Activated T-cell treated with anti-CD3 and anti-CD28 coated beads, Interleukin-2, amount 50 U/mL, for 4 hours (primary cell): ENCODE measurements at regions not wholly inside any gene's neighbourhood (a gene's known extent, or its start where the extent isn't known, plus 50 kb on each side); places are given as distances from the start of the nearest gene placed in this dataset.
"Not testable (repeated sequence)": the region's sequence is repeated elsewhere in the genome, so short reads cannot be mapped to it uniquely, and the experiment has no call there.

Source experiments
- ATAC-seq, 2 donors: fragments of 200-7000 bp; cut with Tn5 transposase; one replicate each; pipeline ENCODE4 v1.10.0; 2021
- DNase-seq: peaks from one replicate; pipeline ENCODE4 v3.0.0-alpha.2; 2020
- H3K27me3 Mint-ChIP-seq: one replicate; pipeline ENCODE4 v1.8.0; 2021; ENCODE audit warnings: low read depth, mixed read lengths
- H3K36me3 Mint-ChIP-seq: one replicate; pipeline ENCODE4 v1.8.0; 2022; ENCODE audit warnings: mixed read lengths; ENCODE audit not compliant: insufficient read depth
- H3K4me1 Mint-ChIP-seq: one replicate; pipeline ENCODE4 v1.8.0; 2021; ENCODE audit warnings: low read depth, mixed read lengths
- H3K4me3 Mint-ChIP-seq: one replicate; pipeline ENCODE4 v1.8.0; 2021; ENCODE audit warnings: mild to moderate bottlenecking, moderate library complexity, mixed read lengths
- H3K9me3 Mint-ChIP-seq: one replicate; pipeline ENCODE4 v1.8.0; 2021; ENCODE audit warnings: mixed read lengths

DNA sequence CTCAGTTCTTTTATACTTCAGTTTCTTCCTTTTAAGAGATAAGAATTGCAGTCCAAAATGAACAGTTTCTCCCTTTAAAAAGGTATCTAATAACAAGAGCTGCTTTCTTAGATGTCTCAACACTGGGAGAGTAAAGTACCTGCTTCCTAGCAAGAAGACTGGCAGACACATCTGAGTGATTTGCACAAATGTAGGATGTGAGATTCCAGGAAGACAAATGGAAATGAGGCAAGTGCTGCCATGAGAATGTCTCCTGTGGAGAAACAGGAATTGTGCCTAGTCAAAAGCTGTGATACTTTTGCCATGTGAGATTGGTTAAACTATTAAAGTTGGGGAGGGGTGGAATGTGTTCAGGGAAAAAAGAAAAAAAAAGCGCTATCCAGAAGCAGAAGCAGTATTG lies 159.1 kb downstream of the HTR1A start:
- Mint-ChIP-seq H3K4me3 (no peak overlapping the region), H3K9me3 (peaks cover 4% of the 10 kb centered on the region), H3K27me3 (no peaks in the 10 kb centered on the region), H3K36me3 (no peaks in the 10 kb centered on the region), H3K4me1 (no peaks in the 10 kb centered on the region)
- ATAC-seq (no peak), DNase-seq (no peak)

DNA sequence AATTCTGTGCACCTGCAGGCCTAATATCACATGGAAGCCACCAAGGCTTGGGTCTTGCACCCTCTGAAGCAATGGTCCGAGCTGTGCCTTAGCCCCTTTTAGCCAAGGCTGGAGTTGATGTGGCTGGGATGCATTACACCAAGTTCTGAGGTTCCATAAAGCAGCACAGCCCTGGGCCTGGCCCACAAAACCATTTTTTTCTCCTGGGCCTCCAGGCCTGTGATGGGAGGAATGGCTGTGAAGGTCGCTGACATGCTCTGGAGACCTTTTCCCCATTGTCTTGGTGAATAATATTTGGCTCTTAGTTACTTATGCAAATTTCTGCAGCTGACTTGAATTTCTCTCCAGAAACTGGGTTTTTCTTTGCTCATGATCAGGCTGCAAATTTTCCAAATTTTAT lies 167.3 kb downstream of the HTR1A start:
- no peaks in the 10 kb centered on the region for H3K27me3 Mint-ChIP-seq
- H3K9me3 Mint-ChIP-seq: peaks cover 29% of the 10 kb centered on the region
- H3K4me1 Mint-ChIP-seq: no peaks in the 10 kb centered on the region
- ATAC-seq: no peak
- H3K4me3 Mint-ChIP-seq: no peak overlapping the region
- no peak for DNase-seq
- no peaks in the 10 kb centered on the region for H3K36me3 Mint-ChIP-seq

DNA sequence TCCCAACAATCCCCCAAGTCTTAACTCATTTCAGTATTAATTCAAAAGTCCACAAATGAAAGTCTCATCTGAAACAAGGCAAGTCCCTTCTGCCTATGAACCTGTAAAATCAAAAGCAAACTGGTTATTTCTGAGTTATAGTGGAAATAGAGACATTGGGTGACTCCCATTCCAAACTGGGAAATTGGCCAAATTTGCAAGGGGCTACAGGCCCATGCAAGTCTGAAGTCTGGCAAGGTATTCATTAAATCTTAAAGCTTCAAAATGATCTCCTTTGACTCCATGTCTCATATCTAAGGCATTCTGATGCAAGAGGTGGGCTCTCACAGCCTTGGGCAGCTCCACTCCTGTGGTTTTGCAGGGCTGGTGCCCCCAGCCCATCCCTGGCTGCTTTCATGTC lies 167.9 kb downstream of the HTR1A start:
- no peaks in the 10 kb centered on the region for H3K27me3 Mint-ChIP-seq
- no peaks in the 10 kb centered on the region for H3K36me3 Mint-ChIP-seq
- ATAC-seq (no peak), DNase-seq (no peak)
- no peak overlapping the region for H3K4me3 Mint-ChIP-seq
- H3K9me3 Mint-ChIP-seq: peaks cover 26% of the 10 kb centered on the region
- H3K4me1 Mint-ChIP-seq: no peaks in the 10 kb centered on the region

DNA sequence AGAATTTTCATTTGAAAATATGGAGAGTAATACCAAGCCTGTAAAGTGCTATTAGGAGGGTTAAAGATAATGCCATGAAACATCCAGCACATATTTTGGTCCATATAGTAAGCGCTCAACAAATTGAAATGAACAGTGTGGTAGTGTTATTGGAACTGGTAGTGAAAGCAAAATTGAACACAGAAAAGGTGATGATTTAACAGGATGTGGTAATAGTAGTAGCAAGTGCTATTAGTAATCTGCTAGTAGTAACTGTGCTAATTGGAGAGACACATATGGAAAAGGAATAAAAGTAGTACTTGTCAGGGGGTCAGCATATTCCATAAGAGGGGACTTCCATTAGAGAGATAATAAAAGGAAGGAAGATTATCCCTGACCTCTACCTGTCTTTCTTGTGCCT lies 187.3 kb downstream of the HTR1A start:
- Mint-ChIP-seq H3K36me3 (no peaks in the 10 kb centered on the region), H3K27me3 (no peaks in the 10 kb centered on the region), H3K4me1 (no peaks in the 10 kb centered on the region), H3K9me3 (peaks cover 10% of the 10 kb centered on the region), H3K4me3 (no peak overlapping the region)
- no peak for ATAC-seq
- DNase-seq: no peak

- peaks cover 13% of the 10 kb centered on the region for H3K9me3 Mint-ChIP-seq
- ATAC-seq (no peak), DNase-seq (no peak)
- no peaks in the 10 kb centered on the region for H3K4me1 Mint-ChIP-seq
- H3K36me3 Mint-ChIP-seq: no peaks in the 10 kb centered on the region
- H3K27me3 Mint-ChIP-seq: no peaks in the 10 kb centered on the region
- H3K4me3 Mint-ChIP-seq: no peak overlapping the region
Observed at GRCh38 chr5:63768221-63768620, 194.0 kb downstream of the HTR1A start.

DNA sequence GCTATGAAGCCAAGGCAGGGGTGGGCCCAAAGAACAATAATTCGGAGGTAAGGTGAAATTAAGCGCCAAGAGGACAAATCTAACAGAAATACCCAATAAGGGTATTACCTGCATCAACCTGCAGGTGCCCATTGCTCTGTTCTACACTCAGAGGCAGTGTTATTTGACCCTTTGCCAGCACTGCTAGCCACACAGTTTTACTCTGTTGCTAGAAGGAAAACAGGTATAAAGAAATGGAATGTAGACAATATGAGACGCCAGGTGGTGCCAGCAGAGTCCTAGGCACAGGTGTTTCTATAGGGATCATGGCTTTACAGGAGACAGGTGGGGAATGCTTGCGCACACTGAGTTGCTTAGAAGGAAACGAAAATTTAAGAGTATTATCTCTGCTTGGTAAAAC lies 201.3 kb downstream of the HTR1A start:
- Mint-ChIP-seq H3K4me1 (no peaks in the 10 kb centered on the region), H3K9me3 (peaks cover 8% of the 10 kb centered on the region), H3K4me3 (no peak overlapping the region), H3K27me3 (no peaks in the 10 kb centered on the region), H3K36me3 (no peaks in the 10 kb centered on the region)
- DNase-seq: no peak
- ATAC-seq: no peak

DNA sequence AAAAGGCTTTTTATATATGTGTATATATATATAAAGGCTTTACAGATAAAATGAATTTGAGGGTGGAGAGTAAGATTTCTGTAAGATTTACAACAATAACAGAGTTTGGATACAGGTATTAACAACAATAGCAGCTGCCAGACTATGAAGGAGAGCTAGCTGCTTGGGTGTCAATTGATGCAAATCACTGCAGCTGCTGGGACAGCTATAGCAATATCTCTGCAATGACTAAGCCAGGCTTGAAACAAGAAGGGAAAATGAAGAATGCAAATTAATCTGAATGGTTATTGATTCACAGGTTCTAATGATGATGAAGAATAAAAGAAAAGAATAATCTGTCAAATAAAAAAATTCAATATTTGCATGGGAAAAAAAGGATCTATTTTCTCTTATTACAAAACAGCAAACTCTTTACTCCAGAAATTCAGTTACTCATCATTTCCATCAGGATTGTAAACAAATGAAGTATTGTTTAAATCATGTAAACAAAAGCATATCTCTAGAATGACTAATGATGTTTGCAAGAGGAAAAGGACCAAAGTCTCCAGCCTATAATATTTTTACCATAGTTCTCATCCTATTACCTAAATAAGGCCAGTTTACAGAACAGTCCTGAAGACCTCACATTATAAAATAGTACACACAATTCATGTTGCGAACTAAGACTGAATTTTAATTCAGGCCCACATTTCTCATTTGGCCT lies 219.0 kb downstream of the HTR1A start:
- ATAC-seq: no peak
- H3K4me3 Mint-ChIP-seq: no peak overlapping the region
- no peaks in the 10 kb centered on the region for H3K36me3 Mint-ChIP-seq
- DNase-seq: no peak
- peaks cover 10% of the 10 kb centered on the region for H3K9me3 Mint-ChIP-seq
- no peaks in the 10 kb centered on the region for H3K4me1 Mint-ChIP-seq
- no peaks in the 10 kb centered on the region for H3K27me3 Mint-ChIP-seq

DNA sequence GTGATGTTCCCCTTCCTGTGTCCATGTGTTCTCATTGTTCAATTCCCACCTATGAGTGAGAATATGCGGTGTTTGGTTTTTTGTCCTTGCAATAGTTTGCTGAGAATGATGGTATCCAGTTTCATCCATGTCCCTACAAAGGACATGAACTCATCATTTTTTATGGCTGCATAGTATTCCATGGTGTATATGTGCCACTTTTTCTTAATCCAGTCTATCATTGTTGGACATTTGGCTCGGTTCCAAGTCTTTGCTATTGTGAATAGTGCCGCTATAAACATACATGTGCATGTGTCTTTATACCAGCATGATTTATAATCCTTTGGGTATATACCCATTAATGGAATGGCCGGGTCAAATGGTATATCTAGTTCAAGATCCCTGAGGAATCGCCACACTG lies 229.4 kb downstream of the HTR1A start:
- not testable (repeated sequence) for H3K27me3 Mint-ChIP-seq, H3K4me3 Mint-ChIP-seq, DNase-seq, H3K36me3 Mint-ChIP-seq, ATAC-seq, H3K9me3 Mint-ChIP-seq, H3K4me1 Mint-ChIP-seq

DNA sequence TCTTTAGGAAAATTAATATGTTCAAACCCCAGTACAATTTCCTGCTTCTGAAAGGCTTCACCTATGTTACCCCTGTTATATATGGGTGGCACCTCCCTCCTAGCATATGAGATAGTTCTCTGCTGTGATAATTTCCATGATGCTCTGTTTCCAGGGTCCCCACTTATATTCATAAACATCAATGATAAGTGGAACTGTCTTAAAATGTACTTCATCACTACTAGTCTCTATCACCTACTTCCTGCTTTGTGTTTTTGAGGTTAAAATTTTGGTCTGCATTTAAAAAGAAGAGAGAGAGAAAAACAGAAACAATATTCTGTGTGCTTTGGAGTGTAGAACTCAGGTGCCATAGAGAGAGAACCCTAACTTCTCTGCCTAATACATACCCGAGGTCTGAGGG lies 234.7 kb downstream of the HTR1A start:
- Mint-ChIP-seq H3K27me3 (no peaks in the 10 kb centered on the region), H3K4me3 (no peak overlapping the region), H3K9me3 (peaks cover 4% of the 10 kb centered on the region), H3K36me3 (no peaks in the 10 kb centered on the region), H3K4me1 (no peaks in the 10 kb centered on the region)
- no peak for DNase-seq
- ATAC-seq: no peak

DNA sequence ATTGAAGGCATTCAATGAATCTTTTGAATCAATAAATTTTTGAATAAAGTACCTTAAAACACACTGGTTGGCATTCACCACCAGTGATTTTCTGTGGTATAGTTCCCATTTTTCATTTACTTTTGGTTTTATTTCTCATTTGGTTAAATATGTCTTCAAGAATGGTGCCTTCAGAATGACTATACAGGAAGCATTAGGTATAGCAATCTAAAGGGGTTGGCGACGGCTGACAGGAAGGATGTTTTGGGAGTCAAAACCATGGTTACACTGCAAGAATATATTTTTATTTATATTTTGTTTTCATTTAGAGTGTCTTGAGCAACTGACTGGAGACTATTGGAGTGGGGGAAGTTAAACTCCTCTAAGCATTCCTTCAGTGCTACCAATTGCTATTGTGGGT lies 235.7 kb downstream of the HTR1A start:
- Mint-ChIP-seq H3K27me3 (no peaks in the 10 kb centered on the region), H3K4me1 (no peaks in the 10 kb centered on the region), H3K4me3 (no peak overlapping the region), H3K36me3 (no peaks in the 10 kb centered on the region), H3K9me3 (no peaks in the 10 kb centered on the region)
- no peak for ATAC-seq
- DNase-seq: no peak

- no peaks in the 10 kb centered on the region for H3K9me3 Mint-ChIP-seq
- no peak for ATAC-seq
- H3K4me3 Mint-ChIP-seq: no peak overlapping the region
- no peak for DNase-seq
- H3K4me1 Mint-ChIP-seq: no peaks in the 10 kb centered on the region
- H3K36me3 Mint-ChIP-seq: no peaks in the 10 kb centered on the region
- no peaks in the 10 kb centered on the region for H3K27me3 Mint-ChIP-seq
Observed at GRCh38 chr5:63719147-63719546, 243.1 kb downstream of the HTR1A start.

DNA sequence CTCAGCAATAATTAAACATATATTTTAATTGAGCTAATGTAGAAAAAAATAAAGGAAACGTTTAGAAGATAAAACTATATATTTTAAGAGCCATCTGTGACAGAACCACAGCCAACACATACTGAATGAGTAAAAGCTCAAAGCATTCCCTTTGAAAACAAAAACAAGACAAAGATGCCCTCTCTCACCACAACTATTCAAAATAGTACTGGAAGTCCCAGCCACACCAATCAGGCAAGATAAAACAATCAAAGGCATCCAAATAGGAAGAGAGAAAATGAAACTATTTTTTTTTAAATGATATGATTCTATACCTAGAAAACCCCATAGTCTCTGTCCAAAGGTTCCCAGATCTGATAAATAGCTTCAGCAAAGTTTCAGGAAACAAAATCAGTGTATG lies 262.0 kb downstream of the HTR1A start:
- Mint-ChIP-seq H3K4me1 (no peaks in the 10 kb centered on the region), H3K27me3 (no peaks in the 10 kb centered on the region), H3K4me3 (no peak overlapping the region), H3K36me3 (no peaks in the 10 kb centered on the region), H3K9me3 (peaks cover 3% of the 10 kb centered on the region)
- DNase-seq (no peak), ATAC-seq (no peak)

DNA sequence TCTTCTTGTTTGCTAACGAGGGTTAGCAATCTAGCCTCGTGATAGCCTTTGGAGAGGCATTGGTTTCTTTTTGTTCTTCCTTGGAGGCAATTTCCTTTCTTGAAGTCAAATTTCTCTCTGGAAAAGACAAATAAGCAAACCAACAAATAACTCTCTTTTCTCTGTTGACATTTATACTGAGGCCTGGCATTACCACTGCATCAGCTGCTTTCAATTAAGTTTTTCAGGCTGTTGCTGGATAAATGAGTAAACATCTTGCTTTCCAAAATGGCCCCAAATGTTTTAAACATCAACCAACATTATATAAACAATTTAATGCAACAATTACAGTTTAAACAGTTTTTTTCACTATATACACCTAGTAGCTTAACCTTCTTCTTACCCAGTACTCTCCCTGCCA lies 264.4 kb downstream of the HTR1A start:
- ATAC-seq (no peak), DNase-seq (no peak)
- no peaks in the 10 kb centered on the region for H3K4me1 Mint-ChIP-seq
- H3K9me3 Mint-ChIP-seq: peaks cover 3% of the 10 kb centered on the region
- H3K36me3 Mint-ChIP-seq: no peaks in the 10 kb centered on the region
- H3K27me3 Mint-ChIP-seq: no peaks in the 10 kb centered on the region
- H3K4me3 Mint-ChIP-seq: no peak overlapping the region

- Mint-ChIP-seq H3K4me1 (no peaks in the 10 kb centered on the region), H3K4me3 (no peak overlapping the region), H3K36me3 (no peaks in the 10 kb centered on the region), H3K9me3 (peaks cover 4% of the 10 kb centered on the region), H3K27me3 (no peaks in the 10 kb centered on the region)
- ATAC-seq: no peak
- no peak for DNase-seq
Observed at GRCh38 chr5:63690546-63690945, 271.7 kb downstream of the HTR1A start.

GRCh38 chr5:63687854-63688516 lies 274.3 kb downstream of the HTR1A start:
- no peaks in the 10 kb centered on the region for H3K4me1 Mint-ChIP-seq
- no peaks in the 10 kb centered on the region for H3K27me3 Mint-ChIP-seq
- ATAC-seq (no peak), DNase-seq (no peak)
- H3K36me3 Mint-ChIP-seq: no peaks in the 10 kb centered on the region
- H3K9me3 Mint-ChIP-seq: peaks cover 7% of the 10 kb centered on the region
- H3K4me3 Mint-ChIP-seq: no peak overlapping the region
